RWPE2 (cell line): ENCODE measurements at regions not wholly inside any gene's neighbourhood (a gene's known extent, or its start where the extent isn't known, plus 50 kb on each side); places are given as distances from the start of the nearest gene placed in this dataset.

Experiments
- ATAC-seq: fragments of 200-7000 bp; cut with Tn5 transposase; 3 replicates; pipeline ENCODE4 v1.9.1; 2021; ENCODE audit warnings: low read depth
- DNase-seq: peaks from one replicate; pipeline ENCODE4 v3.0.0-alpha.2; 2020; ENCODE audit warnings: low spot score
- H3K27ac ChIP-seq: fragments of 450-650 bp; 2 replicates; pipeline ENCODE4 v1.5.1; 2017; ENCODE audit warnings: mild to moderate bottlenecking; ENCODE audit not compliant: poor library complexity, severe bottlenecking
- H3K27me3 ChIP-seq: fragments of 250-450 bp; sonication (Bioruptor Pico); 2 replicates; pipeline ENCODE4 v1.5.1; 2021; ENCODE audit warnings: mild to moderate bottlenecking, moderate library complexity; ENCODE audit not compliant: insufficient read depth, poor library complexity, severe bottlenecking
- H3K36me3 ChIP-seq: fragments of 250-450 bp; sonication (Bioruptor Pico); 2 replicates; pipeline ENCODE4 v1.5.1; 2020; ENCODE audit warnings: low read depth, mild to moderate bottlenecking, moderate library complexity
- H3K4me1 ChIP-seq: fragments of 250-450 bp; sonication (Bioruptor Pico); 2 replicates; pipeline ENCODE4 v1.5.1; 2021; ENCODE audit warnings: mild to moderate bottlenecking, moderate library complexity; ENCODE audit not compliant: insufficient read depth, poor library complexity, severe bottlenecking
- H3K4me3 ChIP-seq: fragments of 250-450 bp; sonication (Bioruptor Pico); 2 replicates; pipeline ENCODE4 v1.5.1; 2021; ENCODE audit warnings: mild to moderate bottlenecking, moderate library complexity; ENCODE audit not compliant: severe bottlenecking
- H3K9me3 ChIP-seq: fragments of 250-450 bp; sonication (Bioruptor Pico); 2 replicates; pipeline ENCODE4 v1.5.1; 2021; ENCODE audit warnings: mild to moderate bottlenecking, moderate library complexity; ENCODE audit not compliant: severe bottlenecking
- CTCF ChIP-seq: fragments of 450-650 bp; IDR thresholded peaks from one replicate; pipeline ENCODE4 v1.5.1; 2017; ENCODE audit warnings: mild to moderate bottlenecking, moderate library complexity; ENCODE audit not compliant: poor library complexity, severe bottlenecking

GRCh38 chr11:8335683-8336082 is 72.0 kb upstream of the LMO1 start:
- peaks cover 19% of the 10 kb centered on the region for H3K4me1 ChIP-seq
- H3K27ac ChIP-seq, result peak overlapping the region; percentile 25
- no peaks in the 10 kb centered on the region for H3K27me3 ChIP-seq
- peak; percentile 35; the same call in 2 of the 3 replicates for ATAC-seq
- no peak overlapping the region for H3K4me3 ChIP-seq
- no peaks in the 10 kb centered on the region for H3K36me3 ChIP-seq
- no peak for DNase-seq
- no peak for TF ChIP-seq CTCF
- H3K9me3 ChIP-seq, result no peaks in the 10 kb centered on the region

GRCh38 chr11:8335186-8335585 is 71.5 kb upstream of the LMO1 start:
- H3K9me3 ChIP-seq, result no peaks in the 10 kb centered on the region
- H3K27ac ChIP-seq, result no peak overlapping the region
- no peak overlapping the region for H3K4me3 ChIP-seq
- H3K27me3 ChIP-seq, result no peaks in the 10 kb centered on the region
- ATAC-seq (no peak), DNase-seq (no peak)
- no peaks in the 10 kb centered on the region for H3K36me3 ChIP-seq
- peaks cover 19% of the 10 kb centered on the region for H3K4me1 ChIP-seq
- no peak for TF ChIP-seq CTCF

GRCh38 chr11:8333811-8334401 is 70.2 kb upstream of the LMO1 start:
- Histone ChIP-seq H3K4me1 (peaks cover 19% of the 10 kb centered on the region), H3K27me3 (no peaks in the 10 kb centered on the region), H3K27ac (no peak overlapping the region), H3K4me3 (no peak overlapping the region), H3K9me3 (no peaks in the 10 kb centered on the region), H3K36me3 (no peaks in the 10 kb centered on the region)
- DNase-seq, result peak; percentile 77
- peak; percentile 79 for ATAC-seq
- peak; percentile 52 for TF ChIP-seq CTCF

- no peak overlapping the region for H3K27ac ChIP-seq
- TF ChIP-seq CTCF, result no peak
- peaks cover 19% of the 10 kb centered on the region for H3K4me1 ChIP-seq
- H3K9me3 ChIP-seq, result no peaks in the 10 kb centered on the region
- ATAC-seq (no peak), DNase-seq (no peak)
- no peaks in the 10 kb centered on the region for H3K36me3 ChIP-seq
- H3K27me3 ChIP-seq, result no peaks in the 10 kb centered on the region
- H3K4me3 ChIP-seq, result no peak overlapping the region
Measured at GRCh38 chr11:8333376-8333775, 69.7 kb upstream of the LMO1 start.

GRCh38 chr11:8332891-8333290 is 69.2 kb upstream of the LMO1 start:
- Histone ChIP-seq H3K36me3 (no peaks in the 10 kb centered on the region), H3K4me1 (peaks cover 19% of the 10 kb centered on the region), H3K4me3 (no peak overlapping the region), H3K27me3 (no peaks in the 10 kb centered on the region), H3K27ac (no peak overlapping the region), H3K9me3 (no peaks in the 10 kb centered on the region)
- ATAC-seq, result no peak
- no peak for TF ChIP-seq CTCF
- no peak for DNase-seq
